Astrocyte of the cerebellum (primary cell): ENCODE measurements at regions not wholly inside any gene's neighbourhood (a gene's known extent, or its start where the extent isn't known, plus 50 kb on each side); places are given as distances from the start of the nearest gene placed in this dataset.

Experiments
- DNase-seq: peaks from one replicate; pipeline ENCODE4 v3.0.0-alpha.2; 2011; ENCODE audit warnings: low read depth
- H3K4me3 ChIP-seq: 2 replicates; pipeline ENCODE4 v1.5.1; 2011; ENCODE audit warnings: mild to moderate bottlenecking, low read depth, low read length, moderate library complexity
- CTCF ChIP-seq: IDR thresholded peaks from 2 replicates; pipeline ENCODE4 v1.5.1; 2012; ENCODE audit warnings: low read length, low read depth, moderate library complexity, mild to moderate bottlenecking; ENCODE audit errors: missing control alignments
- in situ Hi-C: cut with HindIII; loops from 2 replicates; pipeline ENCODE4 v1.10.0; 2017; ENCODE audit warnings: low sequenced_read_pairs

- in situ Hi-C loops = loop anchor here (10.0 kb wide), 1 partner anchor 540 kb away; no protein-coding TSS in a partner anchor
- no peak for TF ChIP-seq CTCF
- H3K4me3 ChIP-seq = no peak overlapping the region
- DNase-seq = no peak
These were observed 412.3 kb upstream of the ETAA1 start for GRCh38 chr2:66984864-66985263.

GRCh38 chr2:66985906-66986305 lies 411.2 kb upstream of the ETAA1 start:
- in situ Hi-C loops = loop anchor here (10.0 kb wide), 1 partner anchor 541 kb away; no protein-coding TSS in a partner anchor
- TF ChIP-seq CTCF = no peak
- no peak overlapping the region for H3K4me3 ChIP-seq
- DNase-seq = no peak

- in situ Hi-C loops = loop anchor here (10.0 kb wide), 1 partner anchor 543 kb away; no protein-coding TSS in a partner anchor
- DNase-seq = no peak
These were observed 409.4 kb upstream of the ETAA1 start for GRCh38 chr2:66987733-66988132.

GRCh38 chr2:66994654-66995053 lies 402.5 kb upstream of the ETAA1 start:
- TF ChIP-seq CTCF = no peak
- no peak overlapping the region for H3K4me3 ChIP-seq
- in situ Hi-C loops = no loop called here
- DNase-seq = no peak

More at GRCh38 chr2:66987733-66988132, 409.4 kb upstream of the ETAA1 start:
- no peak overlapping the region for H3K4me3 ChIP-seq
- no peak for TF ChIP-seq CTCF

GRCh38 chr2:66995636-66996035 lies 401.5 kb upstream of the ETAA1 start:
- in situ Hi-C loops = no loop called here
- H3K4me3 ChIP-seq = no peak overlapping the region
- no peak for TF ChIP-seq CTCF
- DNase-seq = no peak

- no peak for DNase-seq
- H3K4me3 ChIP-seq = no peak overlapping the region
- TF ChIP-seq CTCF = no peak
- in situ Hi-C loops = no loop called here
These were observed 394.3 kb upstream of the ETAA1 start for GRCh38 chr2:67002618-67003371.
